ENCODE measurements at regions not wholly inside any gene's neighbourhood (a gene's known extent, or its start where the extent isn't known, plus 50 kb on each side); places are given as distances from the start of the nearest gene placed in this dataset.

DNA sequence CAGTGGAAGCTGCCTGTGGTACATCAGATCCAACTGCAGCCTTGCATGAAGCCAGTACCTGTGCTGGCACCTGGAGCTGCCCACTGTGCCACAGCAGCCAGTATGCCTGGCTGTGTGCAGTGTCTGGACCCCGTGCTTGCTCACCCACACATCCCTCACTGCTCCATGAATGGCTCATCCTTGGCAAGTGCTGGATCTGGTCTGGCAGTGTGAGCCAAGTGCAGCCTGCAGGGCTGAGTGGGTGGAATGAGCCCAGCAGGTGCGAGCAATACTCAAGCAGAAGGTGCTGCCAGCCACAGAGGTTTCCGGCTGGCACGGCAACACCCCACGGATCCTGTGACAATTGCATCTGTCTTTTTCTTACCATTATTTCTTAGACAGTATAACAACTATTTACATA lies 488.2 kb upstream of the ROBO2 start:
- ChIA-PET CTCF (no interaction called here), POLR2A (no interaction called here)
- H3K9me3 ChIP-seq (ENCODE audit: control insufficient read depth, insufficient read depth, low read depth, low read length) = no peaks in the 10 kb centered on the region
- TF ChIP-seq ZNF791 (tag by site-specific recombination; IDR thresholded peaks at IDR 0.05) = no peak
- TF ChIP-seq ZNF621 (tag by site-specific recombination; IDR thresholded peaks at IDR 0.05) = no peak
- TF ChIP-seq ZNF624 (tag by site-specific recombination; IDR thresholded peaks at IDR 0.05) = no peak
- no peaks in the 10 kb centered on the region for H3K36me3 ChIP-seq (ENCODE audit: control insufficient read depth in 2 of 2, insufficient read depth in 1 of 2, low read length in 2 of 2)
- H3K4me1 ChIP-seq (ENCODE audit: control insufficient read depth, insufficient read depth, low read length) = no peaks in the 10 kb centered on the region
- H3K4me3 ChIP-seq (ENCODE audit: low read depth, low read length) = no peak overlapping the region
- no peak overlapping the region for H3K27ac ChIP-seq (ENCODE audit: extremely low read depth, low read depth, low read length)

- POLR2A ChIA-PET = no interaction called here
- Histone ChIP-seq H3K36me3 (ENCODE audit: control insufficient read depth in 2 of 2, insufficient read depth in 1 of 2, low read length in 2 of 2) (no peaks in the 10 kb centered on the region), H3K4me1 (ENCODE audit: control insufficient read depth, insufficient read depth, low read length) (no peaks in the 10 kb centered on the region), H3K4me3 (ENCODE audit: low read depth, low read length) (no peak overlapping the region), H3K9me3 (ENCODE audit: control insufficient read depth, insufficient read depth, low read depth, low read length) (no peaks in the 10 kb centered on the region), H3K27ac (ENCODE audit: extremely low read depth, low read depth, low read length) (no peak overlapping the region)
- TF ChIP-seq ZNF324 (tag by site-specific recombination; IDR thresholded peaks at IDR 0.05) (no peak), PRDM1 (tag by site-specific recombination; IDR thresholded peaks at IDR 0.05) (no peak), ZFP69B (tag by site-specific recombination; IDR thresholded peaks at IDR 0.05) (no peak), ZNF610 (tag by site-specific recombination; IDR thresholded peaks at IDR 0.05; ENCODE audit: borderline replicate concordance) (no peak), ZNF16 (tag by site-specific recombination; IDR thresholded peaks at IDR 0.05; ENCODE audit: low read depth) (no peak), TCF7L2 (IDR thresholded peaks at IDR 0.05; ENCODE audit: borderline replicate concordance, low read depth, low read length) (no peak), ZBTB17 (tag by site-specific recombination; IDR thresholded peaks at IDR 0.05) (no peak), ZBTB1 (tag by site-specific recombination; IDR thresholded peaks at IDR 0.05) (no peak), ZNF843 (tag by site-specific recombination; IDR thresholded peaks at IDR 0.05) (no peak), ZNF677 (tag by site-specific recombination; IDR thresholded peaks at IDR 0.05) (no peak), ZNF292 (tag by site-specific recombination; IDR thresholded peaks at IDR 0.05; ENCODE audit: borderline replicate concordance, low read depth) (no peak), ZSCAN30 (tag by site-specific recombination; IDR thresholded peaks at IDR 0.05) (no peak)
- TF ChIP-seq, protein P1, sequence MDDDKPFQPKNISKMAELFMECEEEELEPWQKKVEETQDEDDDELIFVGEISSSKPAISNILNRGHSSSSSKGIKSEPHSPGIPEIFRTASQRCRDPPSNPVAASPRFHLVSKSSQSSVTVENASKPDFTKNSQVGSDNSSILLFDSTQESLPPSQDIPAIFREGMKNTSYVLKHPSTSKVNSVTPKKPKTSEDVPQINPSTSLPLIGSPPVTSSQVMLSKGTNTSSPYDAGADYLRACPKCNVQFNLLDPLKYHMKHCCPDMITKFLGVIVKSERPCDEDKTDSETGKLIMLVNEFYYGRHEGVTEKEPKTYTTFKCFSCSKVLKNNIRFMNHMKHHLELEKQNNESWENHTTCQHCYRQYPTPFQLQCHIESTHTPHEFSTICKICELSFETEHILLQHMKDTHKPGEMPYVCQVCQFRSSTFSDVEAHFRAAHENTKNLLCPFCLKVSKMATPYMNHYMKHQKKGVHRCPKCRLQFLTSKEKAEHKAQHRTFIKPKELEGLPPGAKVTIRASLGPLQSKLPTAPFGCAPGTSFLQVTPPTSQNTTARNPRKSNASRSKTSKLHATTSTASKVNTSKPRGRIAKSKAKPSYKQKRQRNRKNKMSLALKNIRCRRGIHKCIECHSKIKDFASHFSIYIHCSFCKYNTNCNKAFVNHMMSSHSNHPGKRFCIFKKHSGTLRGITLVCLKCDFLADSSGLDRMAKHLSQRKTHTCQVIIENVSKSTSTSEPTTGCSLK (tag by site-specific recombination; IDR thresholded peaks at IDR 0.05) = no peak
- CTCF ChIA-PET = no interaction called here
These were observed 487.2 kb upstream of the ROBO2 start for GRCh38 chr3:76552653-76553052.

GRCh38 chr3:76554707-76555106 lies 485.2 kb upstream of the ROBO2 start:
- TF ChIP-seq, protein P2, sequence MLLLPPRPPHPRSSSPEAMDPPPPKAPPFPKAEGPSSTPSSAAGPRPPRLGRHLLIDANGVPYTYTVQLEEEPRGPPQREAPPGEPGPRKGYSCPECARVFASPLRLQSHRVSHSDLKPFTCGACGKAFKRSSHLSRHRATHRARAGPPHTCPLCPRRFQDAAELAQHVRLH (tag by site-specific recombination; IDR thresholded peaks at IDR 0.05) = no peak
- TF ChIP-seq ATF2 (tag by site-specific recombination; IDR thresholded peaks at IDR 0.05; ENCODE audit: low read depth) (no peak), ZNF529 (tag by site-specific recombination; IDR thresholded peaks at IDR 0.05; ENCODE audit: insufficient replicate concordance) (no peak), ZNF660 (tag by site-specific recombination; IDR thresholded peaks at IDR 0.05) (no peak), ZNF704 (tag by site-specific recombination; IDR thresholded peaks at IDR 0.05) (no peak), EGR2 (tag by site-specific recombination; IDR thresholded peaks at IDR 0.05; ENCODE audit: low read depth) (no peak), PRDM6 (tag by site-specific recombination; IDR thresholded peaks at IDR 0.05) (no peak), ZNF335 (tag by site-specific recombination; conservative IDR thresholded peaks at IDR 0.05) (no peak)
- H3K27ac ChIP-seq (ENCODE audit: extremely low read depth, low read depth, low read length) = no peak overlapping the region
- POLR2A ChIA-PET = no interaction called here
- CTCF ChIA-PET = no interaction called here
- no peaks in the 10 kb centered on the region for H3K4me1 ChIP-seq (ENCODE audit: control insufficient read depth, insufficient read depth, low read length)
- no peak overlapping the region for H3K4me3 ChIP-seq (ENCODE audit: low read depth, low read length)
- H3K9me3 ChIP-seq (ENCODE audit: control insufficient read depth, insufficient read depth, low read depth, low read length) = no peaks in the 10 kb centered on the region
- no peaks in the 10 kb centered on the region for H3K36me3 ChIP-seq (ENCODE audit: control insufficient read depth in 2 of 2, insufficient read depth in 1 of 2, low read length in 2 of 2)
